HEK293T (cell line): ENCODE measurements at regions not wholly inside any gene's neighbourhood (a gene's known extent, or its start where the extent isn't known, plus 50 kb on each side); places are given as distances from the start of the nearest gene placed in this dataset.

Source experiments
- BHLHE40 ChIP-seq: fragments of 450-650 bp; IDR thresholded peaks from 2 replicates; pipeline ENCODE4 v1.6.1; 2016; ENCODE audit warnings: mild to moderate bottlenecking, moderate library complexity, borderline replicate concordance
- CTBP1 ChIP-seq: fragments of 450-650 bp; IDR thresholded peaks from 2 replicates; pipeline ENCODE4 v1.6.1; 2016; ENCODE audit warnings: borderline replicate concordance
- ELF4 ChIP-seq: fragments of 450-650 bp; IDR thresholded peaks from 2 replicates; pipeline ENCODE4 v1.6.1; 2017; ENCODE audit warnings: antibody characterized with exemption
- FOXM1 ChIP-seq: fragments of 450-650 bp; IDR thresholded peaks from 2 replicates; pipeline ENCODE4 v1.6.1; 2017; ENCODE audit warnings: mild to moderate bottlenecking, borderline replicate concordance

GRCh38 chr6:11328613-11329247, 96.3 kb upstream of the NEDD9 start:
- no peak for TF ChIP-seq CTBP1
- no peak for TF ChIP-seq FOXM1
- no peak for TF ChIP-seq BHLHE40
- TF ChIP-seq ELF4, result no peak
